Hepatocyte (in vitro differentiated cells): ENCODE measurements at regions not wholly inside any gene's neighbourhood (a gene's known extent, or its start where the extent isn't known, plus 50 kb on each side); places are given as distances from the start of the nearest gene placed in this dataset.

Experiments used
- DNase-seq: peaks from one replicate; pipeline ENCODE4 v3.0.0-alpha.2; 2016; ENCODE audit warnings: low spot score
- H2AFZ ChIP-seq: fragments of 200-600 bp; sonication (generic); 2 replicates; pipeline ENCODE4 v1.6.0; 2016; ENCODE audit warnings: antibody characterized with exemption, mild to moderate bottlenecking
- H3K27ac ChIP-seq: fragments of 200-600 bp; sonication (generic); 2 replicates; pipeline ENCODE4 v1.5.1; 2016; ENCODE audit warnings: mild to moderate bottlenecking
- H3K27me3 ChIP-seq: fragments of 200-600 bp; sonication (generic); 2 replicates; pipeline ENCODE4 v1.6.1; 2016
- H3K36me3 ChIP-seq: fragments of 200-600 bp; sonication (generic); replicated peaks from 2 replicates; pipeline ENCODE4 v1.5.1; 2016; ENCODE audit warnings: low read depth; ENCODE audit not compliant: insufficient read depth
- H3K4me1 ChIP-seq: fragments of 200-600 bp; sonication (generic); 2 replicates; pipeline ENCODE4 v1.5.1; 2016; ENCODE audit warnings: mild to moderate bottlenecking, moderate library complexity; ENCODE audit not compliant: insufficient read depth
- H3K4me2 ChIP-seq: fragments of 200-600 bp; sonication (generic); 2 replicates; pipeline ENCODE4 v1.6.0; 2016
- H3K4me3 ChIP-seq: fragments of 200-600 bp; sonication (generic); 2 replicates; pipeline ENCODE4 v1.5.1; 2016; ENCODE audit warnings: mild to moderate bottlenecking
- H3K79me2 ChIP-seq: fragments of 200-600 bp; sonication (generic); 2 replicates; pipeline ENCODE4 v1.6.0; 2017; ENCODE audit warnings: mild to moderate bottlenecking
- H3K9me2 ChIP-seq: fragments of 200-600 bp; sonication (generic); replicated peaks from 2 replicates; pipeline ENCODE4 v1.6.0; 2017; ENCODE audit warnings: mild to moderate bottlenecking; ENCODE audit not compliant: insufficient read depth
- H3K9me3 ChIP-seq: fragments of 200-600 bp; sonication (generic); 2 replicates; pipeline ENCODE4 v1.5.1; 2016; ENCODE audit warnings: low read depth, mild to moderate bottlenecking
- H4K20me1 ChIP-seq: fragments of 200-600 bp; sonication (generic); 2 replicates; pipeline ENCODE4 v1.6.0; 2016; ENCODE audit warnings: mild to moderate bottlenecking; ENCODE audit not compliant: insufficient read depth, poor library complexity, severe bottlenecking
- CTCF ChIP-seq: fragments of 200-600 bp; sonication (generic); IDR thresholded peaks from 2 replicates; pipeline ENCODE4 v1.5.1; 2016; ENCODE audit warnings: antibody characterized with exemption, mild to moderate bottlenecking; ENCODE audit not compliant: poor library complexity
- EZH2 ChIP-seq: fragments of 200-600 bp; sonication (generic); IDR thresholded peaks from 2 replicates; pipeline ENCODE4 v1.6.1; 2016; ENCODE audit warnings: antibody characterized with exemption, mild to moderate bottlenecking, borderline replicate concordance
- EZH2phosphoT487 ChIP-seq: fragments of 200-600 bp; sonication (generic); IDR thresholded peaks from one replicate; pipeline ENCODE4 v1.6.1; 2018; ENCODE audit warnings: antibody characterized with exemption, mild to moderate bottlenecking, low read depth, moderate library complexity; ENCODE audit not compliant: unreplicated experiment, severe bottlenecking
- WGBS: methylation state at CpG from one replicate; pipeline ENCODE4 v1.1.6; 2016; ENCODE audit warnings: low lambda C conversion rate; ENCODE audit errors: missing lambda C conversion rate; 5-methylcytosine and 5-hydroxymethylcytosine counted together

- Histone ChIP-seq H3K9me3 (no peaks in the 10 kb centered on the region), H3K4me1 (peaks cover 2% of the 10 kb centered on the region), H2AFZ (no peak overlapping the region), H3K27ac (no peak overlapping the region), H3K4me3 (no peak overlapping the region), H3K36me3 (no peaks in the 10 kb centered on the region), H3K9me2 (no peaks in the 10 kb centered on the region), H4K20me1 (no peaks in the 10 kb centered on the region), H3K4me2 (no peak overlapping the region), H3K79me2 (no peaks in the 10 kb centered on the region), H3K27me3 (no peaks in the 10 kb centered on the region)
- WGBS, result 89% methylated on average over 3 of the region's 3 CpGs
- DNase-seq, result no peak
- TF ChIP-seq EZH2 (no peak), EZH2phosphoT487 (no peak), CTCF (no peak)
These were observed 450.3 kb upstream of the THRB start for GRCh38 chr3:24944805-24945520.

GRCh38 chr3:24945563-24945962 lies 450.9 kb upstream of the THRB start:
- no peaks in the 10 kb centered on the region for H3K9me2 ChIP-seq
- no peaks in the 10 kb centered on the region for H3K79me2 ChIP-seq
- H3K4me1 ChIP-seq, result peaks cover 4% of the 10 kb centered on the region
- DNase-seq, result no peak
- TF ChIP-seq EZH2phosphoT487 (no peak), CTCF (no peak), EZH2 (no peak)
- H3K9me3 ChIP-seq, result no peaks in the 10 kb centered on the region
- H3K36me3 ChIP-seq, result no peaks in the 10 kb centered on the region
- H2AFZ ChIP-seq, result no peak overlapping the region
- H3K4me3 ChIP-seq, result no peak overlapping the region
- no peak overlapping the region for H3K4me2 ChIP-seq
- no peaks in the 10 kb centered on the region for H4K20me1 ChIP-seq
- 81% methylated on average over 2 of the region's 2 CpGs for WGBS
- no peaks in the 10 kb centered on the region for H3K27me3 ChIP-seq
- no peak overlapping the region for H3K27ac ChIP-seq

- Histone ChIP-seq H2AFZ (no peak overlapping the region), H3K4me1 (peaks cover 4% of the 10 kb centered on the region), H3K27me3 (no peaks in the 10 kb centered on the region), H3K9me2 (no peaks in the 10 kb centered on the region), H3K9me3 (no peaks in the 10 kb centered on the region), H3K36me3 (no peaks in the 10 kb centered on the region), H3K27ac (no peak overlapping the region), H4K20me1 (no peaks in the 10 kb centered on the region), H3K4me3 (no peak overlapping the region), H3K79me2 (no peaks in the 10 kb centered on the region), H3K4me2 (no peak overlapping the region)
- TF ChIP-seq CTCF (no peak), EZH2 (no peak), EZH2phosphoT487 (no peak)
- 92% methylated on average over 4 of the region's 4 CpGs for WGBS
- no peak for DNase-seq
These were observed 452.5 kb upstream of the THRB start for GRCh38 chr3:24947103-24947502.
